ENCODE measurements at regions not wholly inside any gene's neighbourhood (a gene's known extent, or its start where the extent isn't known, plus 50 kb on each side); places are given as distances from the start of the nearest gene placed in this dataset.

DNA sequence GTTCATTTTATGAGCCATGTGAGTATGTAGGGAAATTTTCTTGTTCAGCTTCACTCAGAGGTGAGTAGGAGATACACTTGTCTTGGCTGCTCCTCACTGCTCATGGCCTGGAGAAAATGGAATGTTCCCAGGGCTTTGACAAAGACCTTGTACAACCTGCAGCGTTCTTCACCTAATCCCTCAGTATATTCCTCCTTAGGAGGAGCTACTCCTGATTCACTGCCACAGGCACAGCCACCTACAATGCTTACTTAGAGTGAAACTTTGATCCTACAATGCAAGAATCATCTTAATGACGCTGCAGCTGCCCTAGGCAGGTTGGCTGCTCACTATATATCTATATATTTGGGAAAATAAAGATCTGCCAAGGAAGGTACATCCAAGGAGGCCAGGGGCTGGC, 364.2 kb downstream of the KLF5 start:
- TF ChIP-seq EZH2 (IDR thresholded peaks at IDR 0.05): no peak
- no peak for TF ChIP-seq POLR2AphosphoS5 (IDR thresholded peaks at IDR 0.05; ENCODE audit: borderline replicate concordance, low read depth, low read length)
- no peak for TF ChIP-seq FOXP2 (optimal IDR thresholded peaks at IDR 0.05; ENCODE audit: control extremely low read depth, extremely low read length, insufficient read depth)

Data from SK-N-MC (cell line).